SIG-M5 (cell line): ENCODE measurements at regions not wholly inside any gene's neighbourhood (a gene's known extent, or its start where the extent isn't known, plus 50 kb on each side); places are given as distances from the start of the nearest gene placed in this dataset.

Experiments used
- DNase-seq: peaks from one replicate; lab custom pipeline; 2025; lab: John Stamatoyannopoulos, UW

DNA sequence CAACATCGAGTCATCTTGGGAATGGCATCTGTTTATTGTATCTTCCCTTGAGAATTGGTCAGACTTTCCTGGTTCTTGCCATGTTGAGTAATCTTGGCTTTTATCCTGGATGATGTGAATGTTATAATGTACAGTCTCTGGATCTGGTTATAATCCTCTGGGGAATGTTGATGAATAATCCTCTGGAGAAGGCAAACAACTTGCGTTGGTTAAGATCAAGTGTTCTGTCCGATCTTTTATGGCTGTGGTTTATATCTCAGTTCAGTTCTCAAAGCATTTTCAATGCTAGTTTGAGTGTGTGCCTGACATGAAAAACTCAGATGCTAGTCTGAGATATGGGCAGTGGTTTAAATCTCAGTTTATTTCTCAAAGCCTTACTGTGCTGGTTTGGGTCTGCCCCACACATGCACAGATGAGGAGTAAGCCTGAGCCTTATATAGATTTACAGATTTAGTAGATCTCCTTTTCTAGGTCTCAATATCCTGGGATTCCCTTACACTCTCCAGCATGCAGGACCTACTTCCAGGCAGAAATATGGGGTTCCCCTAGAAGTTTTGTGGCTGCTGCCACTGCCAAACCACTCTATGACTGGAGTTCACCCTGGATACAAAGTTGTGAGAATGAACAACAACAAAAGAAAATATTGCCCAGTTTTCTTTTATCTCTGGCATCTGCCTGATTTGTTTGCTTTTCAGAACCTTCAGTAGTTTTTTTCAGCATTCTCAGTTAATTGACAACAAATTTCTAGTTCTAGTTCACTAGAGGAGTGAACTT, 191.8 kb upstream of the MAN1A1 start:
- no peak for DNase-seq

DNA sequence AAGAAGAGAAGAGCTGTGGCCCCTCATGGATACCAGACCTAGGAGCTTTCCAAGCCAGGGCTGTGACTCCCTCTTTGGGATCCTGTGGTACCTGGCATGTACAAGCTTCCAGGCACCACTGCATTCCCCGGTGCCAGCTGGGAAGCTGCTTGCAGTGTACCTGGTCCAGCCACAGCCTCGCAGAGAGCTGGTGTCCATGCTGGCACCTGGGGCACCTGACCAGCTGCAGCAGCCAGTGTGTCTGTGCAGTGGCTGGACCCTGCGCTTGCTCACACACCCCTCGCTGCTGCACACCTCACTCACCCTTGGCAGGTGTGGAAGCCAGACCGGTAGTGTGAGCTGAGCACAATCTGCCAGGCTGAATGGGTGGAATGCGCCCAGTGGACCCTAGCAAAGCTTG, 190.9 kb upstream of the MAN1A1 start:
- no peak for DNase-seq

GRCh38 chr6:119539066-119539746, 189.6 kb upstream of the MAN1A1 start:
- DNase-seq, result no peak

- DNase-seq, result no peak
Measured at GRCh38 chr6:119536666-119537065, 187.1 kb upstream of the MAN1A1 start.

DNA sequence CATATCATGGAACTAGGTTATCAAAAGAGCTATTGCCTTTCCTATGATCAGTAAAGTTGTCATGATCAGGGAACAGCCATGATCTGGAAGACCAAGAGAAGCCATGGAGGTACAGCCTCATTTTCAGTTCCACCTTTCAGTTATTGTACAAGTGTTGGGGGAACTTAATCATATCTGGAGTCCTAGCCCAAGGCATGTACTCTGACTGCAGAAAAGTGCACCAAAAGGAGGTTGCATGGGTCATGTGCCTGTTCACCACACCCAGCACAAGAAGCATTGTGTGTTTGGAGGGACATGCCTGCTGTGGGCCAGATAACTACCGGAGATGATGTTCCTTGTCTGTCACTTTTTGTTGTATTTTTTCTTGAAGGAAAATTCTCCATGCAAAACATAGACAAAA, 185.8 kb upstream of the MAN1A1 start:
- no peak for DNase-seq

DNA sequence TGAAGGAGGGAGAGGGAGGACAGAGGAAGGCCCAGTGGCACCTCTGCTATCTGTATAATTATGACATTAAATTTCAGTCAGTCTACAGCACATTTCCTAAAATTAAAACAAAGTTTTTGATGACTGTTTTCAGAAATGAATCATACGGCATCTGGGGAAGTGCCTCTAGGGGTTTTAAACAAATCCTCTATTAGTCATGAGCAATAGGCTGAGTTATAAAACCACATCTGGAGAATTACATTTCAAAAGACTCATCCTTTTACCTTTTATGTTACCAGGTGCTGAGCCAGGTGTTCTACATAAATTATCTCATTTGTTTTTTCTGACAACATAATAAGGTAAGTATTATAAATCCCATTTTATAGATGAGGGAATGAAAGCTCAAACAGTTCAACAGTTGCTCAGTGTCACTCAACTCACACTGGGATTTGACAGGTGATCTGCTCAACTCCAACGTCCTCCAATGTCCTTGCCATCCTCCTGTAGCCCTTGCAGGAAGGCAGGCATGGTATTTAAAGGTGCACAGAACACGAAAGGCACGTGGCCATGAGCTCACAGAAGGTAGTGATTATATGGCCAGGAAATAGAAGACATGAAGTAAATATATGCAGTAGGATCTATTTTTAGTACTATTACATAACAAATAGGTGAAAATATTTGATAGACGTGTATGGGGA, 184.2 kb upstream of the MAN1A1 start:
- no peak for DNase-seq

DNA sequence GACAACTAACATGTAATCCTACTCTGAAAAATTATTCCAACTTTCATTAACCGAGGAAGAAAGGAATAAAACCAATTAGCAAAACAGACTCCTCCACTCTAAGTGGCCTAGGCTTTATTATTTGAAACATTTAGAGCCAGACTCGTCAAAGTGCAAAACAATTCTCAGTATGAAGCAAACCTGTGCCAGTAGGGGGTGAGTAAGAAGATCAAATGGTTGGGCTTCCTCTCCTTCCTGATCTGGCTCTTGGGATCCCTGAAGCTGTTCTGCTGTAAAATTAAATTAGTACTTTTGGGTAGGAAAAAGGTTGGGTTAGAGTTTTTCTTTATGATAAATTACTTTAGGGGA, 177.6 kb upstream of the MAN1A1 start:
- no peak for DNase-seq

DNA sequence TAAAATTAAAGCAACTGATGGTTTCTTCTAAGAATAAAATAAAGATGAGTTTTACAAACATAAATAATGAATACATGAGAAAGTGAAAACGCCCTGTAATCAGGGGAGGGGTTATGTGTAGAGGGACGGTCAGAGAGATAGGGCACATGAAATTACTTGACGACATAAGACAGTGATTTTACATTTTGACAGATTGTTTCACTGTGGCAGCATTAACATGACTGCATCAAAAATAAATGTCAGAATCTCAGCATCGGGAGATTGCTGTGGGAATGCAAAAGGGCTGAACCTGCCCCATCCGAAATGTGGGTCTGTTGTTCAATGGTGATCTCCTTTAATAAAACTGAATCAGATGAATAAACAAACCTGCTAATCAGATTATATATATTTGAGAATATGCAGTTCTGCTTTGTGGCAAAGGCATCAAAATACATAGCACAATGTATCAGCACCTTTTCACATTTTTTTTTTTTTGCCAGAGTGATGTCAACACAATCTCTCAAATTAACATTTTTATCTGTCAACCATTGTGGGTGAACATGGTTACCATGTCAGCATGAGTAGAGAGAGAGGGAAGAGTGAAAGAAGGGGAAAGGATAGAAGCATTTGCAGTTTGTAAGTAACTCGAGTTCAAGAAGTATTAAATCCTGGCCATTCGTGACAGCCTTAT, 177.1 kb upstream of the MAN1A1 start:
- DNase-seq, result no peak

DNA sequence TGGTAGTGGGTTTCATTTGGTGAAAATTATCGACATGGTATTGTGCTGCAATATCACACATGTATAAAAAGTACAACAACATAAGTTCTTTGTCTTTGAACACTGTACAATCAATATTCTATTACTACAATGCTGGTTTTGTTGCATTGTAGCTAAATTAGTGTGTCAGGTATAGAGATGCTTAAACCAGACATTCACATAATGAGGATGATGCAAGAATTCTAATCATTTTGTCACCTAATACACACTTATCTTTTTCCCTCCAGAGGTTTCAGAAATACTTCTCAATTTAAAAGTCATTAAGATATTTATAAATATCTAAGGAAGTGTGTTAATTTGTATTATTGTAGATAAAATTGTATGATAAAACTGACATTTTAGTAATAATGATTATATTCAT, 174.8 kb upstream of the MAN1A1 start:
- no peak for DNase-seq

GRCh38 chr6:119523556-119523955, 174.0 kb upstream of the MAN1A1 start:
- DNase-seq, result no peak

DNA sequence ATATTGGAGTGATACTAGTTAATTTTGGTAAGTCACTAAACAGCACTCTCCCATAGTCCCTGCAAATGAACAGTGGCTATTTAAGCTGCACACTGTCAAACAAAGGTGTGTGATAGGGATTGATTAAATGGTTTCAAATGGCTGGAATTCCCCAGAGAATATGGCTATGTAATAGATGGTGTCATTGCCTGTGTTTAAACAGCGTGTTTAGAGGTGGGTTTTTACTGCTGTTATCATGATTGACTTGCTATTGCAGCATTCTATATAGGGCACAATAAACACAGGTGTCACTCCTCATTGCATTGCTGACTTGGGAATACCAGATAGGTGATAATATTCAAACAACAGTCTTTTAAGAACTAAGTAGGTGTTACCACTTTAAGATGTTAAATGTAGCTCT, 171.7 kb upstream of the MAN1A1 start:
- DNase-seq, result no peak

- DNase-seq, result no peak
Measured at GRCh38 chr6:119517428-119517827, 167.9 kb upstream of the MAN1A1 start.

- DNase-seq, result no peak
Measured at GRCh38 chr6:119514345-119514744, 164.8 kb upstream of the MAN1A1 start.

DNA sequence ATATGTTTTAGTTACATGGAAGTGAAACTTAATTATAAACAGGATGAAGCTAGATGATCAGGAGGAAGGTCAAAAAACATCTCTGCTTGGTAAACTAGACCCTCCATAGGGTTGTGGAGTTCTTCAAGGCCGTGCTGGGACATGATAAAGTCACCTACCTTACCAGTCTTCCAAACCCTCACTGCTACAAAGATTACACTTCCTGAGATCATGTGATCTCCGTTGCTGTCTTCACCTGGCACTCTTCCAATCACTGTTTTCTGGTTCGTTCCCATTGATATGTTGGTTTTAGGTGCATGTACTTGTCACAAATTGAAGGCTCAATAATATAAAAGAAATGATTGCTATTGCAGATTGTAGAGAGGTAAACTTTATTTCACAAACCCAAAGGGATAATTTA, 161.5 kb upstream of the MAN1A1 start:
- no peak for DNase-seq

GRCh38 chr6:119510246-119510645, 160.7 kb upstream of the MAN1A1 start:
- DNase-seq, result no peak

- no peak for DNase-seq
Measured at GRCh38 chr6:119506631-119507174, 157.1 kb upstream of the MAN1A1 start.

DNA sequence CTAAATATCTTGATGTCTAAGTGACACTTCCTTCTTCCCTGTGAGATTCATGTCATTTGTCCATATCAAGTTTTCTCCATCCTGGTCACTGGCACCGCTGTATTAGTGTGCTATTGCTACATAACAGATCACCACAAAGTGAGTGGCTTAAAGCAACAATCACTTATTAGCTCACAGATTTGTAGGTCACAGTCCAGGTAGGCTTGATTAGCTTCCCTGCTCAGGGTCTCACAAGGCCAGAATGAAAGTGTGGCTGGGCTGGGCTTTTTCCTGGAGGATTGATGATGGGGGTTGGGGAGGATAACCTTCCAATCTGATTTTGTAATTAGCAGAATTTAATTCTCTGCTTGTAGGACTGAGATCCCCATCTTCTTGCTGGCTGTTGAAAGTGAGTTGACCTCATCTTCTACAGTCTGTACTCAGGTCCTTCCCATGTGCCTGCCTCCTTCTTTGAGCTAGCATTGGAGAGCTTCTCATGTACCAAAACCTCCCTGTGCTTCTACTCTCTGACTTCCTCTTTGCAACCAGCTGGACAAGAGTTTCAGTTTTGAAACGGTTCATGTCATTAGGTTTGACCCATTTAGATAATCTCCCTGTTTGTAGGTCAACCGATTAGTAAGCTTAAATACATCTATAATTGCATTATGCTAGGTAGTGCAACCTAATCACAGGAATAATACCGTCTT, 152.4 kb upstream of the MAN1A1 start:
- no peak for DNase-seq

GRCh38 chr6:119499797-119500196, 150.2 kb upstream of the MAN1A1 start:
- no peak for DNase-seq

- no peak for DNase-seq
Measured at GRCh38 chr6:119497988-119498727, 148.6 kb upstream of the MAN1A1 start.

DNA sequence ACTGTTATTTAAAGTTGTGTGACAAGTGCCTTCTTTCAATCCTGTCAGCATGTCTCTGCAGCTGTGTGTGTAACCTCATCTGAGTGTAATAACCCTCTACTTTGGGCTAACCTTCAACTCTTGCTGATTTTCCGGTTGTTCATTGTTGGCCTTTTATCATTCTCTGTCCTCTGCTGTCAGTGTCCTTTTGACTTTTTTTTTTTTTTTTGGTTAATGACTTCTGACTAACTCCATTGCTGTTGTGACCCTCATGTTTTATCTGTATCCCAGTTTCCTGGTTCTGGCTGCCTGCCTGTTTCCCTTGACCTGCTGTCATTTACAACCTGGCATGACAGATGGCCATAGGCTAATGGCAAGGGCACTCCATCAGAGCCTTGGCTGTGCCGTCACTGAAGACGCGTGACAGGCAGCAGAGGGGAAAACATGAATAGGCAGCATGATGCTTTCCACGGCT, 145.7 kb upstream of the MAN1A1 start:
- no peak for DNase-seq

DNA sequence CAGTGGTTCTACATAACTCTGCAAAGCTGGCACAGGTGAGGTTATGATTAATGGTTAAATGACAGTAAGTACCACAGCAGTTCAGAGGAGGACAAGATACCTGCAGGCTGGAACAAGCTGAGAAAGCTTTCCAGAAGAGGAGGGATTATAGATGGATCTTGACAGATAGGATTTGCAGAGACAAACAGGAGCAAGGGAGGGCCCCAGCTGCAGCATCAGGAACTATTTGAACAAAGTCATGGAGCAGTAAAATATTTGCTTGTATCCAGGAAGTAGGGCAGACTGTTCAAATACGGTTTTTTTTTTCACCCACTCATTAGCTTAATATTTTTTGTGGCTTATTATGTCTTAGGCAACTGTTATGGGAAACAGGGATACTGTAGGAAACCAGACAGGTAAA, 144.4 kb upstream of the MAN1A1 start:
- no peak for DNase-seq
